Lower lobe of right lung (tissue), 2 donors: ENCODE measurements at regions not wholly inside any gene's neighbourhood (a gene's known extent, or its start where the extent isn't known, plus 50 kb on each side); places are given as distances from the start of the nearest gene placed in this dataset.

Experiments
- ATAC-seq, 2 donors: fragments of 200-7000 bp; cut with Tn5 transposase; one replicate each; pipeline ENCODE4 v1.9.1; 2020 to 2022; ENCODE audit warnings: mild to moderate bottlenecking in 2 of 2, moderate library complexity in 2 of 2
- DNase-seq: peaks from one replicate; pipeline ENCODE4 v3.0.0-alpha.2; 2020
- H3K27ac ChIP-seq: fragments of 200-600 bp; one replicate; pipeline ENCODE4 v1.8.0; 2022
- H3K27me3 ChIP-seq: fragments of 200-600 bp; one replicate; pipeline ENCODE4 v1.8.0; 2022; ENCODE audit warnings: low read depth
- H3K36me3 ChIP-seq: fragments of 200-600 bp; one replicate; pipeline ENCODE4 v1.8.0; 2022; ENCODE audit warnings: mild to moderate bottlenecking
- H3K4me1 ChIP-seq: fragments of 200-600 bp; one replicate; pipeline ENCODE4 v1.8.0; 2022
- H3K4me3 ChIP-seq: fragments of 200-600 bp; one replicate; pipeline ENCODE4 v1.8.0; 2022; ENCODE audit warnings: mild to moderate bottlenecking
- H3K9me3 ChIP-seq: fragments of 200-600 bp; one replicate; pipeline ENCODE4 v1.8.0; 2022
- CTCF ChIP-seq: fragments of 200-600 bp; IDR thresholded peaks from one replicate; pipeline ENCODE4 v1.8.0; 2022; ENCODE audit warnings: antibody characterized with exemption, mild to moderate bottlenecking
- intact Hi-C: fragments of 100-400 bp; cut with DNase I; formaldehyde crosslinking; loops from one replicate; pipeline ENCODE4 v1.11.0; 2022
- donor health status: DM: no; HTN: yes; CAD: no; lungs with severe emphysema.

- DNase-seq, result no peak
- H3K27me3 ChIP-seq, result no peaks in the 10 kb centered on the region
- H3K9me3 ChIP-seq, result no peaks in the 10 kb centered on the region
- H3K36me3 ChIP-seq, result no peaks in the 10 kb centered on the region
- intact Hi-C loops, result no loop called here
- H3K4me3 ChIP-seq, result no peak overlapping the region
- no peak for TF ChIP-seq CTCF
- ATAC-seq, result no peak
- H3K4me1 ChIP-seq, result no peaks in the 10 kb centered on the region
- no peak overlapping the region for H3K27ac ChIP-seq
Measured at GRCh38 chr15:81909011-81909358, 136.8 kb downstream of the MEX3B start.

- no peak for ATAC-seq
Measured at GRCh38 chr15:81908111-81908510, 137.7 kb downstream of the MEX3B start.

GRCh38 chr15:81907521-81907920, 138.3 kb downstream of the MEX3B start:
- H3K27ac ChIP-seq, result no peak overlapping the region
- no peak for TF ChIP-seq CTCF
- H3K9me3 ChIP-seq, result no peaks in the 10 kb centered on the region
- DNase-seq (no peak), ATAC-seq (no peak)
- no peaks in the 10 kb centered on the region for H3K36me3 ChIP-seq
- intact Hi-C loops, result no loop called here
- H3K4me1 ChIP-seq, result no peaks in the 10 kb centered on the region
- no peak overlapping the region for H3K4me3 ChIP-seq
- no peaks in the 10 kb centered on the region for H3K27me3 ChIP-seq

More at GRCh38 chr15:81908111-81908510, 137.7 kb downstream of the MEX3B start:
- no peak for TF ChIP-seq CTCF
- no peaks in the 10 kb centered on the region for H3K36me3 ChIP-seq
- no peaks in the 10 kb centered on the region for H3K4me1 ChIP-seq
- no peak overlapping the region for H3K4me3 ChIP-seq
- DNase-seq, result no peak
- no peak overlapping the region for H3K27ac ChIP-seq
- no peaks in the 10 kb centered on the region for H3K27me3 ChIP-seq
- H3K9me3 ChIP-seq, result no peaks in the 10 kb centered on the region
- intact Hi-C loops, result no loop called here

GRCh38 chr15:81905889-81906288, 139.9 kb downstream of the MEX3B start:
- no peak for DNase-seq
- intact Hi-C loops, result no loop called here
- TF ChIP-seq CTCF, result no peak
- Histone ChIP-seq H3K9me3 (no peaks in the 10 kb centered on the region), H3K4me1 (no peaks in the 10 kb centered on the region), H3K27me3 (no peaks in the 10 kb centered on the region), H3K27ac (no peak overlapping the region), H3K4me3 (no peak overlapping the region), H3K36me3 (no peaks in the 10 kb centered on the region)
- no peak for ATAC-seq

- DNase-seq (no peak), ATAC-seq (no peak)
- H3K27ac ChIP-seq, result no peak overlapping the region
- no peaks in the 10 kb centered on the region for H3K36me3 ChIP-seq
- H3K9me3 ChIP-seq, result no peaks in the 10 kb centered on the region
- H3K27me3 ChIP-seq, result no peaks in the 10 kb centered on the region
- TF ChIP-seq CTCF, result no peak
- H3K4me1 ChIP-seq, result no peaks in the 10 kb centered on the region
- H3K4me3 ChIP-seq, result no peak overlapping the region
- intact Hi-C loops, result no loop called here
Measured at GRCh38 chr15:81901319-81901718, 144.5 kb downstream of the MEX3B start.

GRCh38 chr15:81899730-81900129, 146.1 kb downstream of the MEX3B start:
- no peaks in the 10 kb centered on the region for H3K27me3 ChIP-seq
- H3K27ac ChIP-seq, result no peak overlapping the region
- DNase-seq (no peak), ATAC-seq (no peak)
- no peaks in the 10 kb centered on the region for H3K4me1 ChIP-seq
- no peaks in the 10 kb centered on the region for H3K36me3 ChIP-seq
- intact Hi-C loops, result no loop called here
- no peak for TF ChIP-seq CTCF
- H3K9me3 ChIP-seq, result no peaks in the 10 kb centered on the region
- no peak overlapping the region for H3K4me3 ChIP-seq
